HL-60 (cell line): ENCODE measurements at regions not wholly inside any gene's neighbourhood (a gene's known extent, or its start where the extent isn't known, plus 50 kb on each side); places are given as distances from the start of the nearest gene placed in this dataset.

Experiments used
- DNase-seq, 2 experiments: peaks; one replicate each; pipeline ENCODE4 v3.0.0-alpha.2; 2010 to 2020; ENCODE audit warnings: low read depth in 1 of 2, low spot score in 1 of 2
- H3K27ac ChIP-seq: fragments of 250-450 bp; sonication (Bioruptor Pico); replicated peaks from 2 replicates; pipeline ENCODE4 v1.5.1; 2020; ENCODE audit warnings: mild to moderate bottlenecking, moderate library complexity
- H3K27me3 ChIP-seq: fragments of 250-450 bp; sonication (Bioruptor Pico); 2 replicates; pipeline ENCODE4 v1.5.1; 2021; ENCODE audit warnings: mild to moderate bottlenecking, moderate library complexity; ENCODE audit not compliant: insufficient read depth, poor library complexity, severe bottlenecking
- H3K4me3 ChIP-seq: replicated peaks from 2 replicates; pipeline ENCODE4 v1.5.1; 2011; ENCODE audit warnings: mild to moderate bottlenecking, control low read depth, low read length; ENCODE audit not compliant: insufficient read depth
- GABPA ChIP-seq: IDR thresholded peaks from 2 replicates; pipeline ENCODE4 v1.6.1; 2012; ENCODE audit warnings: low read depth
- POLR2AphosphoS5 ChIP-seq: IDR thresholded peaks from 2 replicates; pipeline ENCODE4 v1.6.1; 2012; ENCODE audit warnings: low read depth
- SPI1 ChIP-seq: IDR thresholded peaks from 2 replicates; pipeline ENCODE4 v1.6.1; 2012; ENCODE audit warnings: low read depth, mild to moderate bottlenecking, borderline replicate concordance
- TF ChIP-seq, protein P1 (sequence below): IDR thresholded peaks from one replicate; pipeline ENCODE4 v1.5.1; 2011; ENCODE audit warnings: low read length, control low read depth, inconsistent platforms; ENCODE audit not compliant: insufficient read depth
- TF ChIP-seq, protein P2 (sequence below): IDR thresholded peaks from 2 replicates; pipeline ENCODE4 v1.6.1; 2012; ENCODE audit warnings: low read depth; ENCODE audit not compliant: insufficient replicate concordance

DNA sequence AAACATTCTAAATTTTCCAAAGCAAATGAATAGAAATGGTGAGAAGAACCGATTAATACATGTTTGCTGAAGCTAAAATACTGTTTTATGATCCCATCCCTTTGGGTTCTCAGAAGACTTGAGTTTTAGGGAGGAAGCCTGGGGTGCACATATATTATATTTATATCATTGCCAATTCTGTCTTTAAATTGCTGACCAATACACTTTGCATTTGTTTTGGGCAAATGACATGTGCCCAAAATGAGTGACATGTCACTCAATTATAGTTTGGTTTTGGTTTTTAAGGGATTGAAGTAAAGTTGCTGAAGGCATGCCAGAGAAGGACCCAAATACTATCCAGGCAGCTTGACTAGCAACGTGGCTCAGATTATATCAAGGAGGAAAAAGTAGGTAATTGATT lies 50.3 kb upstream of the SP3 start:
- no peak for DNase-seq
- Histone ChIP-seq H3K27me3 (no peaks in the 10 kb centered on the region), H3K4me3 (no peak overlapping the region), H3K27ac (no peak overlapping the region)
- TF ChIP-seq POLR2AphosphoS5 (no peak), GABPA (no peak), SPI1 (no peak)
- TF ChIP-seq, protein P1, sequence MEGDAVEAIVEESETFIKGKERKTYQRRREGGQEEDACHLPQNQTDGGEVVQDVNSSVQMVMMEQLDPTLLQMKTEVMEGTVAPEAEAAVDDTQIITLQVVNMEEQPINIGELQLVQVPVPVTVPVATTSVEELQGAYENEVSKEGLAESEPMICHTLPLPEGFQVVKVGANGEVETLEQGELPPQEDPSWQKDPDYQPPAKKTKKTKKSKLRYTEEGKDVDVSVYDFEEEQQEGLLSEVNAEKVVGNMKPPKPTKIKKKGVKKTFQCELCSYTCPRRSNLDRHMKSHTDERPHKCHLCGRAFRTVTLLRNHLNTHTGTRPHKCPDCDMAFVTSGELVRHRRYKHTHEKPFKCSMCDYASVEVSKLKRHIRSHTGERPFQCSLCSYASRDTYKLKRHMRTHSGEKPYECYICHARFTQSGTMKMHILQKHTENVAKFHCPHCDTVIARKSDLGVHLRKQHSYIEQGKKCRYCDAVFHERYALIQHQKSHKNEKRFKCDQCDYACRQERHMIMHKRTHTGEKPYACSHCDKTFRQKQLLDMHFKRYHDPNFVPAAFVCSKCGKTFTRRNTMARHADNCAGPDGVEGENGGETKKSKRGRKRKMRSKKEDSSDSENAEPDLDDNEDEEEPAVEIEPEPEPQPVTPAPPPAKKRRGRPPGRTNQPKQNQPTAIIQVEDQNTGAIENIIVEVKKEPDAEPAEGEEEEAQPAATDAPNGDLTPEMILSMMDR, result no peak
- TF ChIP-seq, protein P2, sequence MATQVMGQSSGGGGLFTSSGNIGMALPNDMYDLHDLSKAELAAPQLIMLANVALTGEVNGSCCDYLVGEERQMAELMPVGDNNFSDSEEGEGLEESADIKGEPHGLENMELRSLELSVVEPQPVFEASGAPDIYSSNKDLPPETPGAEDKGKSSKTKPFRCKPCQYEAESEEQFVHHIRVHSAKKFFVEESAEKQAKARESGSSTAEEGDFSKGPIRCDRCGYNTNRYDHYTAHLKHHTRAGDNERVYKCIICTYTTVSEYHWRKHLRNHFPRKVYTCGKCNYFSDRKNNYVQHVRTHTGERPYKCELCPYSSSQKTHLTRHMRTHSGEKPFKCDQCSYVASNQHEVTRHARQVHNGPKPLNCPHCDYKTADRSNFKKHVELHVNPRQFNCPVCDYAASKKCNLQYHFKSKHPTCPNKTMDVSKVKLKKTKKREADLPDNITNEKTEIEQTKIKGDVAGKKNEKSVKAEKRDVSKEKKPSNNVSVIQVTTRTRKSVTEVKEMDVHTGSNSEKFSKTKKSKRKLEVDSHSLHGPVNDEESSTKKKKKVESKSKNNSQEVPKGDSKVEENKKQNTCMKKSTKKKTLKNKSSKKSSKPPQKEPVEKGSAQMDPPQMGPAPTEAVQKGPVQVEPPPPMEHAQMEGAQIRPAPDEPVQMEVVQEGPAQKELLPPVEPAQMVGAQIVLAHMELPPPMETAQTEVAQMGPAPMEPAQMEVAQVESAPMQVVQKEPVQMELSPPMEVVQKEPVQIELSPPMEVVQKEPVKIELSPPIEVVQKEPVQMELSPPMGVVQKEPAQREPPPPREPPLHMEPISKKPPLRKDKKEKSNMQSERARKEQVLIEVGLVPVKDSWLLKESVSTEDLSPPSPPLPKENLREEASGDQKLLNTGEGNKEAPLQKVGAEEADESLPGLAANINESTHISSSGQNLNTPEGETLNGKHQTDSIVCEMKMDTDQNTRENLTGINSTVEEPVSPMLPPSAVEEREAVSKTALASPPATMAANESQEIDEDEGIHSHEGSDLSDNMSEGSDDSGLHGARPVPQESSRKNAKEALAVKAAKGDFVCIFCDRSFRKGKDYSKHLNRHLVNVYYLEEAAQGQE, result no peak
